ENCODE measurements at regions not wholly inside any gene's neighbourhood (a gene's known extent, or its start where the extent isn't known, plus 50 kb on each side); places are given as distances from the start of the nearest gene placed in this dataset.

DNA sequence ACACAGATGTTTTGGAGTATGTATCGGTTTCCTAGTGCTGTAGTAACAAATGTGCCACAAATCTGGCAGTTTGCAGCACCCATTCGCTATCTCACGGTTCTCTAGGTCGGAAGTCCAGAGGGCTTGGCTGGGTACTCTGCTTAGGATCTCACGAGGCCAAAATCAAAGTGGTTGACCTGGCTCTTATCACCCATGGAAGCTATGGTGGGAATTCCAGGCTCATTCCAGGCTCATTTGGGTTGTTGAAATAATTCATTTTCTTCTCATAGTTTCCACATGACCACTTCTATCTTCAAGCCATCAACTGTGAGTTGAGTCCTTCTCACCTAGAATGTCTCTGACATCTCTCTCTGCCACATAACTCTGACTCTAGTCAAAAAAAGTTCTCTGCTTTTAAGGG is 431.0 kb upstream of the TMPO start:
- ChIA-PET POLR2A (no interaction called here), CTCF (no interaction called here)
- no peak for TF ChIP-seq SP1 (IDR thresholded peaks at IDR 0.05)
- no peak for TF ChIP-seq HDGF (IDR thresholded peaks at IDR 0.05; ENCODE audit: borderline replicate concordance)
- TF ChIP-seq FOXA1 (IDR thresholded peaks at IDR 0.05), result no peak
- no peak for TF ChIP-seq FOXM1 (IDR thresholded peaks at IDR 0.05; ENCODE audit: borderline replicate concordance)
- TF ChIP-seq, protein P1, sequence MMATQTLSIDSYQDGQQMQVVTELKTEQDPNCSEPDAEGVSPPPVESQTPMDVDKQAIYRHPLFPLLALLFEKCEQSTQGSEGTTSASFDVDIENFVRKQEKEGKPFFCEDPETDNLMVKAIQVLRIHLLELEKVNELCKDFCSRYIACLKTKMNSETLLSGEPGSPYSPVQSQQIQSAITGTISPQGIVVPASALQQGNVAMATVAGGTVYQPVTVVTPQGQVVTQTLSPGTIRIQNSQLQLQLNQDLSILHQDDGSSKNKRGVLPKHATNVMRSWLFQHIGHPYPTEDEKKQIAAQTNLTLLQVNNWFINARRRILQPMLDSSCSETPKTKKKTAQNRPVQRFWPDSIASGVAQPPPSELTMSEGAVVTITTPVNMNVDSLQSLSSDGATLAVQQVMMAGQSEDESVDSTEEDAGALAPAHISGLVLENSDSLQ (IDR thresholded peaks at IDR 0.05), result no peak
- TF ChIP-seq BHLHE40 (IDR thresholded peaks at IDR 0.05; ENCODE audit: borderline replicate concordance), result no peak
- no peak for TF ChIP-seq L3MBTL2 (conservative IDR thresholded peaks at IDR 0.05)
- TF ChIP-seq CTBP1 (IDR thresholded peaks at IDR 0.05; ENCODE audit: borderline replicate concordance), result no peak
- no peak for TF ChIP-seq TARDBP (IDR thresholded peaks at IDR 0.05)
- TF ChIP-seq SUZ12 (IDR thresholded peaks at IDR 0.05), result no peak
- no peak for TF ChIP-seq NFRKB (IDR thresholded peaks at IDR 0.05)
- no peak for TF ChIP-seq ELF4 (IDR thresholded peaks at IDR 0.05)
- DNase-seq (ENCODE audit: extremely low spot score), result no peak

DNA sequence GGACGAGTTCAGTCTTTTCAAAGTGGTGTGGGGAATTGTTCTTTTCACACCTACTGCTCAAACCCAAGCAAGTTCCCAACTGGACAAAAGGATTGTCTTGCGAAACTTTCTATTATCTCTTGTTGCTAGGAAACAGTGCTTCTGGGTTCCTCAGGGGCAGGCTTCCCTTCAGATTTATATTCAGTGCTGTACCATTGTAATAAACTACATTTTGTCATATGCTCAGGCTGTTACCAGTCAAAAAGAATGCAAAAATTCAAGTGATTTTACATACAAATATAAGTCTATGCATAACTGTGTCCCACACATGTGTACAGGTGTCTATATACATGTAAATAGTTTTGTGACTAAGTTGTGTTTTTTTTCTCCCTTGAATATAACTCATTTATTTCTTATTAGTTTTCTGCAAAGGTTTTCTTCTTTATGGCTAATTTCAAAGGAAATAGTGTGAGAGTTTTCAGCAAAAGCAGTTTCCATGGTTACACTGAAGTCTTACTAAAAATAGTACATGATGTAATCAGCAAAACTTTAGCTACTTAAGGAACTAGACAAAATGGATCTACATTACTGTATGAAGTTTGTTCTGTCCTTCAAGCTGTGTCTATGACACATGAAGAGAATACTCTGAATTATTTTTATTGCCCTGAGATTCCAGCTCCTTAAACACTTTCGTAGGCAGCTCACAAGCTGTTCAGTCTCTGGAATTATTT is 430.2 kb upstream of the TMPO start:
- ChIA-PET CTCF (no interaction called here), POLR2A (no interaction called here)
- TF ChIP-seq LEF1 (IDR thresholded peaks at IDR 0.05; ENCODE audit: borderline replicate concordance) (no peak), SP1 (IDR thresholded peaks at IDR 0.05) (no peak), FOXM1 (IDR thresholded peaks at IDR 0.05; ENCODE audit: borderline replicate concordance) (no peak), FOXK2 (IDR thresholded peaks at IDR 0.05) (no peak)
- TF ChIP-seq, protein P1 (IDR thresholded peaks at IDR 0.05), result no peak
- no peak for DNase-seq (ENCODE audit: extremely low spot score)

DNA sequence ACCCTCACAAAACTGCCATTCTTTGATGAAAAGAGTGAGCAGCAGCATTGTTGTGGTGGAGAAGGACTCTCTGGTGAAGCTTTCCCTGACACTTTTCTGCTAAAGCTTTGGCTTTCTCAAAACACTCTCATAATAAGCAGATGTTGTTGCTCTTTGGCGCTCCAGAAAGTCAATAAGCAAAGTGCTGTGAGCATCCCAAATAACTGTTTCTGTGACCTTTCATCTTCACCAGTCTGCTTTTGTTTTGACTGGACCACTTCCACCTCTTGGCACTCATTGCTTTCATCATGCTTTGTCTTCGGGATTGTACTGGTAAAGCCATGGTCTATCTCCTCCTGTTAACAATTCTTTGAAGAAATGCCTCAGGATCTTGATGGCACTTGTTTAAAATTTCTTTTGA is 424.7 kb upstream of the TMPO start:
- ChIA-PET CTCF (no interaction called here), POLR2A (no interaction called here)
- no peak for DNase-seq (ENCODE audit: extremely low spot score)
- TF ChIP-seq FOXA1 (IDR thresholded peaks at IDR 0.05), result no peak
- no peak for TF ChIP-seq L3MBTL2 (conservative IDR thresholded peaks at IDR 0.05)
- TF ChIP-seq ZNF384 (IDR thresholded peaks at IDR 0.05), result no peak
- TF ChIP-seq SP1 (IDR thresholded peaks at IDR 0.05), result no peak
- no peak for TF ChIP-seq ELF4 (IDR thresholded peaks at IDR 0.05)
- TF ChIP-seq SUZ12 (IDR thresholded peaks at IDR 0.05), result no peak
- no peak for TF ChIP-seq CTBP1 (IDR thresholded peaks at IDR 0.05; ENCODE audit: borderline replicate concordance)
- TF ChIP-seq, protein P1 (IDR thresholded peaks at IDR 0.05), result no peak
- TF ChIP-seq LEF1 (IDR thresholded peaks at IDR 0.05; ENCODE audit: borderline replicate concordance), result no peak
- TF ChIP-seq TARDBP (IDR thresholded peaks at IDR 0.05), result no peak
- TF ChIP-seq FOXK2 (IDR thresholded peaks at IDR 0.05), result no peak
- no peak for TF ChIP-seq FOXM1 (IDR thresholded peaks at IDR 0.05; ENCODE audit: borderline replicate concordance)
- no peak for TF ChIP-seq HDGF (IDR thresholded peaks at IDR 0.05; ENCODE audit: borderline replicate concordance)
- no peak for TF ChIP-seq NFRKB (IDR thresholded peaks at IDR 0.05)
- no peak for TF ChIP-seq BHLHE40 (IDR thresholded peaks at IDR 0.05; ENCODE audit: borderline replicate concordance)
- no peak for TF ChIP-seq ARNT (IDR thresholded peaks at IDR 0.05)

DNA sequence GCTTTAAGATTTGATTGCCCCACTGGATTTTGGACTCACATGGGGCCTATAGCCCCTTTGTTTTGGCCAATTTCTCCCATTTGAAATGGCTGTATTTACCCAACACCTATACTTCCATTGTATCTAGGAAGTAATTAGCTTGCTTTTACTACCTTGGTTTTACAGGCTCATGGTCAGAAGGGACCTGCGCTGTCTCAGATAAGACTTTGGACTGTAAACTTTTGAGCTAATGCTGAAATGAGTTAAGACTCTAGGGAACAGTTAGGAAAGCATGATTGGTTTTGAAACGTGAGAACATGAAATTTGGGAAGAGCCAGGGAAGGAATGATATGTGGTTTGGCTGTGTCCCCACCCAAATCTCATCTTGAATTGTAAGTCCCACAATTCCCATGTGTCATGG is 419.0 kb upstream of the TMPO start:
- DNase-seq (ENCODE audit: extremely low spot score), result no peak
- ChIA-PET CTCF (no interaction called here), POLR2A (no interaction called here)
- TF ChIP-seq ARNT (IDR thresholded peaks at IDR 0.05) (no peak), BHLHE40 (IDR thresholded peaks at IDR 0.05; ENCODE audit: borderline replicate concordance) (no peak), FOXA1 (IDR thresholded peaks at IDR 0.05) (no peak), NFRKB (IDR thresholded peaks at IDR 0.05) (no peak)

DNA sequence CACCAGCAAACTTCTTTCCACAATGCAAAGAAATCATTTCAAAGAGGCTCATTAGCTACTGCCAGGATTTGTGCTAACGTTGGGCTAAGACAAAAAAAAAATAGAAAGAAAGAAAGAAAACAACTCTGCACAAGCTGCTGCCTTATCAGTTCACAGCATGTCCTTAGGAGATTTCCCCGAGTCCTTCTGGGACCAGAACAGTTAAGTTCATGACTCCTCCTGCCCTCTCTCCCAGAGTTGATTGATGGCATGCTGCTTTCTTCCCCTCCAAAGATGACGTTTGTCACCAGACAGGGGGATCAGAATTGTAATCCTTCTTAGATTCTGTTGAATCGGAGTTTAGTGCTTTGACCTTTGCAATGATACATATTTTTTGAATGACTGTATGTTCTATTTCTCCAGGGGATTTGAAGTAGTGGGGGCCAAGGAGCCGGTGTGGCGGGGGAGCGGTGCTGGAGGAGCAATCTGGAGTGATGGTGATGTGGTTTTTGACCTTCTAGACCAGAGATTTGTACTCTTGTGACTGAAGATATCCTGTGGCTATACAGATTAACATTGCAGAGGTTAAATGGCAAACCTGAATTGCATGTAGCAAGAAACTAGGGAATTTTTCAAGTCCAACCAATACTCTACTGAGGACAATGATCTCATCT is 409.2 kb upstream of the TMPO start:
- POLR2A ChIA-PET, result no interaction called here
- DNase-seq (ENCODE audit: extremely low spot score), result no peak

More for the DNA sequence above, 409.2 kb upstream of the TMPO start:
- TF ChIP-seq FOXK2 (IDR thresholded peaks at IDR 0.05) (no peak), TARDBP (IDR thresholded peaks at IDR 0.05) (no peak), HDGF (IDR thresholded peaks at IDR 0.05; ENCODE audit: borderline replicate concordance) (no peak), L3MBTL2 (conservative IDR thresholded peaks at IDR 0.05) (no peak), BHLHE40 (IDR thresholded peaks at IDR 0.05; ENCODE audit: borderline replicate concordance) (no peak), FOXA1 (IDR thresholded peaks at IDR 0.05) (no peak), LEF1 (IDR thresholded peaks at IDR 0.05; ENCODE audit: borderline replicate concordance) (no peak)
- TF ChIP-seq, protein P1 (IDR thresholded peaks at IDR 0.05), result no peak
- CTCF ChIA-PET, result interaction anchor here (0.6 kb wide), 1 partner anchor 38 kb away, joined by 3 read pairs; no protein-coding TSS in a partner anchor
